ENCODE measurements at regions not wholly inside any gene's neighbourhood (a gene's known extent, or its start where the extent isn't known, plus 50 kb on each side); places are given as distances from the start of the nearest gene placed in this dataset.

DNA sequence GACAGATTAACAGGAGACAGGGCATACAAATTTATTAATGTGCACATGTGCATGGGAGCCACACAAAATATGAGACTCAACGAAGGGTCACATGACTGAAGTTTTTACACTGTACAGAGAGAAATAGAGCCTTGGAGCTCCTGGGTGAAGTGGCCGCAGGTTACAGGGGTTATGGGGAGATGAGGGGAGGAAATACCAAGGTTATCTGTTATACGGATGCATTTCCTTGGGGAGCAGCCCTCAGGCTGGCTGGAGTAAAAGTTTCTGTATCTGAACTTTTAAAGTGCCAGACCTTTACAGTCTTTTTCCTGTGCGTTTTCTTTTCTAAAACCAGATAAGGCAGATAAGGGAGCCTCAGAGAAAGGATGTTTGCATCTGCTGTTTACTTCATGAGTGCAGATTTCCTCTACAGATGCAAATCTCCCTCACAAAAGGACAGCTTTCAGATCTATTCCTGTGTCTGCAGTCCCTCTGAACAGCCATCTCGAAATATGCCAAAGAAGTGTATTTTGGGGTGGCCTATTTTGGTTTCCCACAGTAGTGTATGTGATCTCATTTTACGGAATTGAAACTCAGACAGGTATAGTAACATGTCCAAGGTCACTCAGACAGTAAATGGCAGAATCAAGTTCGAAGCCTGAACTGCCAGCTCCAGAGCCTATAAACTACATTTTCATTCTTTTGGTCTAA lies 139.3 kb upstream of the FBXL17 start:
- TF ChIP-seq, protein P1, sequence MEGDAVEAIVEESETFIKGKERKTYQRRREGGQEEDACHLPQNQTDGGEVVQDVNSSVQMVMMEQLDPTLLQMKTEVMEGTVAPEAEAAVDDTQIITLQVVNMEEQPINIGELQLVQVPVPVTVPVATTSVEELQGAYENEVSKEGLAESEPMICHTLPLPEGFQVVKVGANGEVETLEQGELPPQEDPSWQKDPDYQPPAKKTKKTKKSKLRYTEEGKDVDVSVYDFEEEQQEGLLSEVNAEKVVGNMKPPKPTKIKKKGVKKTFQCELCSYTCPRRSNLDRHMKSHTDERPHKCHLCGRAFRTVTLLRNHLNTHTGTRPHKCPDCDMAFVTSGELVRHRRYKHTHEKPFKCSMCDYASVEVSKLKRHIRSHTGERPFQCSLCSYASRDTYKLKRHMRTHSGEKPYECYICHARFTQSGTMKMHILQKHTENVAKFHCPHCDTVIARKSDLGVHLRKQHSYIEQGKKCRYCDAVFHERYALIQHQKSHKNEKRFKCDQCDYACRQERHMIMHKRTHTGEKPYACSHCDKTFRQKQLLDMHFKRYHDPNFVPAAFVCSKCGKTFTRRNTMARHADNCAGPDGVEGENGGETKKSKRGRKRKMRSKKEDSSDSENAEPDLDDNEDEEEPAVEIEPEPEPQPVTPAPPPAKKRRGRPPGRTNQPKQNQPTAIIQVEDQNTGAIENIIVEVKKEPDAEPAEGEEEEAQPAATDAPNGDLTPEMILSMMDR (IDR thresholded peaks at IDR 0.05) = no peak
- TF ChIP-seq EZH2 (IDR thresholded peaks at IDR 0.05) (no peak), EZH2phosphoT487 (IDR thresholded peaks at IDR 0.05) (no peak)

Data from neural progenitor cell (in vitro differentiated cells).